ENCODE measurements at regions not wholly inside any gene's neighbourhood (a gene's known extent, or its start where the extent isn't known, plus 50 kb on each side); places are given as distances from the start of the nearest gene placed in this dataset.

DNA sequence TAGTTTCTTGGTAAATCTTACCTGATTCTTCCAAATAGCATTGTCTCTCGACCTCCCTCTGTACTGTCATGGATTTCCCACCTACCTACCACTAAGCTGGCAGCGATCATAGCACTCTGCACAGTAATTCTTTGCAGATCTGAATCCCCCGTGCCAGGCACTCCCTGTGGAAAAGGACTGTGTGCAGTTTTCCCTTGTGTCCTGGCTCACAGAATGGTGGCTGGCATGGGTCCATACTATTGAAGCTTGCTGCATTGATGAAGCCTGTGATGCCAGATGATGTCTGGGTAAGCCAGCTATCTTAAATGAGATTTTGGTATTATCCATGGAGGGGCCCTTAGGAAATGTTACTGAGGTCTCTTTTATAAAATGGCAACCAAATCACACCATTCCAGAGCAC, 135.7 kb downstream of the RPAP3 start:
- Histone ChIP-seq H3K4me1 (ENCODE audit: control insufficient read depth, insufficient read depth, low read length) (no peaks in the 10 kb centered on the region), H3K9me3 (replicated peaks; ENCODE audit: control insufficient read depth, insufficient read depth, low read length) (no peaks in the 10 kb centered on the region), H3K27me3 (replicated peaks in 1 of 2; ENCODE audit: control insufficient read depth in 2 of 2, insufficient read depth in 2 of 2, low read length in 1 of 2) (0 out of 4 replicates have a peak, but pooled peaks cover 0 to 2% of the 10 kb centered on the region in 2 experiments), H3K36me3 (ENCODE audit: control insufficient read depth in 2 of 2, insufficient read depth in 2 of 2, low read length in 1 of 2) (no peaks in the 10 kb centered on the region), H3K4me3 (no peak overlapping the region), H2AFZ (ENCODE audit: control insufficient read depth, low read depth, low read length) (no peak overlapping the region), H4K20me1 (ENCODE audit: control insufficient read depth, insufficient read depth) (no peaks in the 10 kb centered on the region), H3K27ac (ENCODE audit: control insufficient read depth, insufficient read depth) (no peak overlapping the region), H3K4me2 (ENCODE audit: control insufficient read depth, insufficient read depth) (no peak overlapping the region), H3K9ac (ENCODE audit: control insufficient read depth, insufficient read depth, low read length) (no peak overlapping the region), H3K79me2 (ENCODE audit: control insufficient read depth, insufficient read depth, low read length) (no peaks in the 10 kb centered on the region)
- no TSS peak for BruUV-seq (replicated peaks)
- ATAC-seq: no peak
- WGBS (ENCODE audit: insufficient coverage, insufficient replicate concordance, low lambda C conversion rate, missing lambda C conversion rate): 28% methylated on average over 3 of the region's 3 CpGs
- TF ChIP-seq NRF1 (conservative IDR thresholded peaks at IDR 0.05; ENCODE audit: low read depth, low read length): no peak
- TF ChIP-seq MTA3 (IDR thresholded peaks at IDR 0.05; ENCODE audit: borderline replicate concordance, low read length): no peak
- TF ChIP-seq NFXL1 (IDR thresholded peaks at IDR 0.05; ENCODE audit: borderline replicate concordance): no peak
- no peak for TF ChIP-seq NR2C1 (IDR thresholded peaks at IDR 0.05)
- TF ChIP-seq KLF5 (IDR thresholded peaks at IDR 0.05; ENCODE audit: partially characterized antibody): no peak
- no peak for TF ChIP-seq GATAD2B (conservative IDR thresholded peaks at IDR 0.05; ENCODE audit: low read depth)
- no peak for TF ChIP-seq JUNB (IDR thresholded peaks at IDR 0.05)
- no peak for TF ChIP-seq ESRRA (IDR thresholded peaks at IDR 0.05; ENCODE audit: low read length)
- TF ChIP-seq CREB1 (IDR thresholded peaks at IDR 0.05; ENCODE audit: low read depth): no peak
- ChIA-PET SMC1A (ENCODE audit: uncharacterized antibody, unreplicated experiment) (no interaction called here), RAD21 (ENCODE audit: unreplicated experiment) (no interaction called here), POLR2A (interaction anchor here (0.5 kb wide), 1 partner anchor 1180 kb away, joined by 3 read pairs; no protein-coding TSS in a partner anchor), CTCF (no interaction called here)
- no peak for DNase-seq (ENCODE audit: low read depth, low spot score)
- intact Hi-C loops (cut with micrococcal nuclease; ENCODE audit: unreplicated experiment) (no loop called here), in situ Hi-C loops (cut with MboI) (no loop called here)
- FAIRE-seq: no peak

DNA sequence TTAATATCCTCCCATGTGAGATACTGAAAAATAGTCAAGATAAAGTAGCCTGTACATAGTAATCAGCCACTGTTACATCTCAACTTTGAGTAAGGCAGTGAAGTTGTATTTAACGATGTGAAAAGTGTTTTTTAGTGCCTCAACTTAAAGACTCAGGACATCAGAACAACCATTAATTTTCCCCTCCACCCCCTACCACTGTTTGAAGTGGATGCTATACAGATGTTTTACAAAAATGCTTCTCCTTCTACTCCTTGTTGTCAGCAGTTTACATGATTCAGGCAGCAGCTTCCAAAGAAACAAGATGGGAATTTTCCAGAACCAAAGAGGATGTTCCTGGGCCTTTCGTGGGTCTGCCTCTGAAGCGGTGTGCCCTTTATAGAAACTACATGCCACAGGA, 143.6 kb downstream of the RPAP3 start:
- H3K4me1 ChIP-seq (ENCODE audit: control insufficient read depth, insufficient read depth, low read length): no peaks in the 10 kb centered on the region
- ChIA-PET POLR2A (no interaction called here), SMC1A (ENCODE audit: uncharacterized antibody, unreplicated experiment) (no interaction called here), CTCF (no interaction called here), RAD21 (ENCODE audit: unreplicated experiment) (no interaction called here)
- H3K27ac ChIP-seq (ENCODE audit: control insufficient read depth, insufficient read depth): no peak overlapping the region
- H3K4me3 ChIP-seq: no peak overlapping the region
- 0% methylated on average over 3 of the region's 3 CpGs for WGBS (ENCODE audit: insufficient coverage, insufficient replicate concordance, low lambda C conversion rate, missing lambda C conversion rate)
- FAIRE-seq (no peak), DNase-seq (ENCODE audit: low read depth, low spot score) (no peak), ATAC-seq (no peak)
- no TSS peak for BruUV-seq (replicated peaks)
- no peak overlapping the region for H2AFZ ChIP-seq (ENCODE audit: control insufficient read depth, low read depth, low read length)
- no peak overlapping the region for H3K9ac ChIP-seq (ENCODE audit: control insufficient read depth, insufficient read depth, low read length)
- H3K4me2 ChIP-seq (ENCODE audit: control insufficient read depth, insufficient read depth): no peak overlapping the region
- H3K79me2 ChIP-seq (ENCODE audit: control insufficient read depth, insufficient read depth, low read length): no peaks in the 10 kb centered on the region
- no peaks in the 10 kb centered on the region; a peak in 1 of 4 replicates for H3K27me3 ChIP-seq (replicated peaks in 1 of 2; ENCODE audit: control insufficient read depth in 2 of 2, insufficient read depth in 2 of 2, low read length in 1 of 2)
- no peaks in the 10 kb centered on the region for H4K20me1 ChIP-seq (ENCODE audit: control insufficient read depth, insufficient read depth)
- no peaks in the 10 kb centered on the region for H3K9me3 ChIP-seq (replicated peaks; ENCODE audit: control insufficient read depth, insufficient read depth, low read length)
- intact Hi-C loops (cut with micrococcal nuclease; ENCODE audit: unreplicated experiment) (no loop called here), in situ Hi-C loops (cut with MboI) (no loop called here)
- no peaks in the 10 kb centered on the region for H3K36me3 ChIP-seq (ENCODE audit: control insufficient read depth in 2 of 2, insufficient read depth in 2 of 2, low read length in 1 of 2)
- TF ChIP-seq EZH2 (IDR thresholded peaks at IDR 0.05; ENCODE audit: borderline replicate concordance, control insufficient read depth, low read depth, low read length): no peak
- no peak for TF ChIP-seq SREBF1 (IDR thresholded peaks at IDR 0.05; ENCODE audit: low read length)
- no peak for TF ChIP-seq BHLHE40 (IDR thresholded peaks at IDR 0.05; ENCODE audit: borderline replicate concordance in 1 of 2, low read depth in 2 of 2, low read length in 1 of 2)
- TF ChIP-seq ATF2 (IDR thresholded peaks at IDR 0.05; ENCODE audit: low read length): no peak
- no peak for TF ChIP-seq LARP7 (IDR thresholded peaks at IDR 0.05)
- TF ChIP-seq, protein P1, sequence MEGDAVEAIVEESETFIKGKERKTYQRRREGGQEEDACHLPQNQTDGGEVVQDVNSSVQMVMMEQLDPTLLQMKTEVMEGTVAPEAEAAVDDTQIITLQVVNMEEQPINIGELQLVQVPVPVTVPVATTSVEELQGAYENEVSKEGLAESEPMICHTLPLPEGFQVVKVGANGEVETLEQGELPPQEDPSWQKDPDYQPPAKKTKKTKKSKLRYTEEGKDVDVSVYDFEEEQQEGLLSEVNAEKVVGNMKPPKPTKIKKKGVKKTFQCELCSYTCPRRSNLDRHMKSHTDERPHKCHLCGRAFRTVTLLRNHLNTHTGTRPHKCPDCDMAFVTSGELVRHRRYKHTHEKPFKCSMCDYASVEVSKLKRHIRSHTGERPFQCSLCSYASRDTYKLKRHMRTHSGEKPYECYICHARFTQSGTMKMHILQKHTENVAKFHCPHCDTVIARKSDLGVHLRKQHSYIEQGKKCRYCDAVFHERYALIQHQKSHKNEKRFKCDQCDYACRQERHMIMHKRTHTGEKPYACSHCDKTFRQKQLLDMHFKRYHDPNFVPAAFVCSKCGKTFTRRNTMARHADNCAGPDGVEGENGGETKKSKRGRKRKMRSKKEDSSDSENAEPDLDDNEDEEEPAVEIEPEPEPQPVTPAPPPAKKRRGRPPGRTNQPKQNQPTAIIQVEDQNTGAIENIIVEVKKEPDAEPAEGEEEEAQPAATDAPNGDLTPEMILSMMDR (IDR thresholded peaks at IDR 0.05 in 2 of 3, conservative IDR thresholded peaks at IDR 0.05 in 1 of 3; ENCODE audit: control insufficient read depth in 2 of 3, extremely low read depth in 1 of 3, insufficient read depth in 1 of 3, low read depth in 3 of 3, low read length in 3 of 3): no peak
- no peak for TF ChIP-seq GABPA (IDR thresholded peaks at IDR 0.05; ENCODE audit: low read depth)

Measured in GM12878 (cell line).